ENCODE measurements at regions not wholly inside any gene's neighbourhood (a gene's known extent, or its start where the extent isn't known, plus 50 kb on each side); places are given as distances from the start of the nearest gene placed in this dataset.

DNA sequence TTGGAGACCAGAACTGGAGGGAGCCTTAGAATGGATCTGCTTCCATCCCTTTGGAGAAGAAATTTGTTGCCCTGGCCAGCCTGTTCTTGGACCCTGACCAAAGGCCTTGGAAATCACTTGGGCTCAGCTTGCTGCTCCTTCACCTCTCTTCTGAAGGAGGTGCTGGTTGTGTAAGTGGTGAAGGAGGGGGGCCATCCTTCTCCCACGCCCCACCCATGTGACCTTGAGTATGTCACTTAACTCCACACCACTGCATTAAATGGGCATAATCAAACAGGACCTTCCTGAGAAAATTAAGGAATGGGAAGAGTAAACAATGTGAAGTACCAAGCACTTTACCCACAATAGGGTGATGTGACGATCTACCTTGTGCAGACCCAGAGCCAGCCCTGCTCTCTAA, 68.3 kb upstream of the GJB5 start:
- TF ChIP-seq EZH2 (IDR thresholded peaks at IDR 0.05; ENCODE audit: low read length) = no peak
- TF ChIP-seq, protein P1, sequence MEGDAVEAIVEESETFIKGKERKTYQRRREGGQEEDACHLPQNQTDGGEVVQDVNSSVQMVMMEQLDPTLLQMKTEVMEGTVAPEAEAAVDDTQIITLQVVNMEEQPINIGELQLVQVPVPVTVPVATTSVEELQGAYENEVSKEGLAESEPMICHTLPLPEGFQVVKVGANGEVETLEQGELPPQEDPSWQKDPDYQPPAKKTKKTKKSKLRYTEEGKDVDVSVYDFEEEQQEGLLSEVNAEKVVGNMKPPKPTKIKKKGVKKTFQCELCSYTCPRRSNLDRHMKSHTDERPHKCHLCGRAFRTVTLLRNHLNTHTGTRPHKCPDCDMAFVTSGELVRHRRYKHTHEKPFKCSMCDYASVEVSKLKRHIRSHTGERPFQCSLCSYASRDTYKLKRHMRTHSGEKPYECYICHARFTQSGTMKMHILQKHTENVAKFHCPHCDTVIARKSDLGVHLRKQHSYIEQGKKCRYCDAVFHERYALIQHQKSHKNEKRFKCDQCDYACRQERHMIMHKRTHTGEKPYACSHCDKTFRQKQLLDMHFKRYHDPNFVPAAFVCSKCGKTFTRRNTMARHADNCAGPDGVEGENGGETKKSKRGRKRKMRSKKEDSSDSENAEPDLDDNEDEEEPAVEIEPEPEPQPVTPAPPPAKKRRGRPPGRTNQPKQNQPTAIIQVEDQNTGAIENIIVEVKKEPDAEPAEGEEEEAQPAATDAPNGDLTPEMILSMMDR (optimal IDR thresholded peaks at IDR 0.05 in 1 of 3, IDR thresholded peaks at IDR 0.05 in 1 of 3, conservative IDR thresholded peaks at IDR 0.05 in 1 of 3; ENCODE audit: extremely low read depth in 1 of 3, insufficient read depth in 2 of 3, low read length in 3 of 3) = no peak
